ENCODE measurements at regions not wholly inside any gene's neighbourhood (a gene's known extent, or its start where the extent isn't known, plus 50 kb on each side); places are given as distances from the start of the nearest gene placed in this dataset.

GRCh38 chr6:1022719-1023118 is 289.2 kb upstream of the FOXQ1 start:
- Histone ChIP-seq H3K9me3 (no peaks in the 10 kb centered on the region), H3K27ac (no peak overlapping the region), H3K36me3 (no peaks in the 10 kb centered on the region), H3K4me1 (no peaks in the 10 kb centered on the region), H3K27me3 (peaks cover 0 to 5% of the 10 kb centered on the region in 2 donors), H3K4me3 (no peak overlapping the region)
- intact Hi-C loops (cut with DNase I; ENCODE audit: low total_unique reads): no loop called here
- no peak for DNase-seq (ENCODE audit: low spot score in 2 of 2)
- TF ChIP-seq POLR2A (IDR thresholded peaks at IDR 0.05): no peak

GRCh38 chr6:1020837-1021236 is 291.1 kb upstream of the FOXQ1 start:
- Histone ChIP-seq H3K27me3 (peaks cover 0 to 5% of the 10 kb centered on the region in 2 donors), H3K4me1 (no peaks in the 10 kb centered on the region), H3K27ac (no peak overlapping the region), H3K9me3 (no peaks in the 10 kb centered on the region), H3K4me3 (no peak overlapping the region), H3K36me3 (no peaks in the 10 kb centered on the region)
- DNase-seq (ENCODE audit: low spot score in 2 of 2): no peak
- TF ChIP-seq CTCF (IDR thresholded peaks at IDR 0.05) (no peak), POLR2AphosphoS5 (IDR thresholded peaks at IDR 0.05) (no peak), POLR2A (IDR thresholded peaks at IDR 0.05) (no peak)
- intact Hi-C loops (cut with DNase I; ENCODE audit: low total_unique reads): no loop called here

- no peaks in the 10 kb centered on the region for H3K36me3 ChIP-seq
- no peak overlapping the region for H3K4me3 ChIP-seq
- intact Hi-C loops (cut with DNase I; ENCODE audit: low total_unique reads): no loop called here
These were observed 291.8 kb upstream of the FOXQ1 start for GRCh38 chr6:1020133-1020532.

GRCh38 chr6:1018041-1018440 is 293.9 kb upstream of the FOXQ1 start:
- no peak for DNase-seq (ENCODE audit: low spot score in 2 of 2)
- peaks cover 0 to 5% of the 10 kb centered on the region in 2 donors for H3K27me3 ChIP-seq
- H3K4me1 ChIP-seq: no peaks in the 10 kb centered on the region
- H3K27ac ChIP-seq: no peak overlapping the region
- intact Hi-C loops (cut with DNase I; ENCODE audit: low total_unique reads): no loop called here
- H3K4me3 ChIP-seq: no peak overlapping the region
- no peaks in the 10 kb centered on the region for H3K9me3 ChIP-seq
- H3K36me3 ChIP-seq: no peaks in the 10 kb centered on the region
- no peak for TF ChIP-seq POLR2AphosphoS5 (IDR thresholded peaks at IDR 0.05)
- TF ChIP-seq CTCF (IDR thresholded peaks at IDR 0.05): no peak
- TF ChIP-seq POLR2A (IDR thresholded peaks at IDR 0.05): no peak

More at GRCh38 chr6:1020133-1020532, 291.8 kb upstream of the FOXQ1 start:
- TF ChIP-seq POLR2A (IDR thresholded peaks at IDR 0.05) (no peak), CTCF (IDR thresholded peaks at IDR 0.05) (no peak), POLR2AphosphoS5 (IDR thresholded peaks at IDR 0.05) (no peak)
- peaks cover 0 to 5% of the 10 kb centered on the region in 2 donors for H3K27me3 ChIP-seq
- no peak overlapping the region for H3K27ac ChIP-seq
- no peaks in the 10 kb centered on the region for H3K4me1 ChIP-seq
- DNase-seq (ENCODE audit: low spot score in 2 of 2): no peak
- no peaks in the 10 kb centered on the region for H3K9me3 ChIP-seq

GRCh38 chr6:1016329-1017302 is 295.3 kb upstream of the FOXQ1 start:
- H3K27me3 ChIP-seq: peaks cover 0 to 8% of the 10 kb centered on the region in 2 donors
- H3K9me3 ChIP-seq: no peaks in the 10 kb centered on the region
- no peaks in the 10 kb centered on the region for H3K4me1 ChIP-seq
- no peak overlapping the region for H3K27ac ChIP-seq
- TF ChIP-seq POLR2AphosphoS5 (IDR thresholded peaks at IDR 0.05): no peak
- H3K36me3 ChIP-seq: no peaks in the 10 kb centered on the region
- no peak for DNase-seq (ENCODE audit: low spot score in 2 of 2)
- intact Hi-C loops (cut with DNase I; ENCODE audit: low total_unique reads): no loop called here
- H3K4me3 ChIP-seq: no peak overlapping the region

- intact Hi-C loops (cut with DNase I; ENCODE audit: low total_unique reads): no loop called here
- H3K4me1 ChIP-seq: no peaks in the 10 kb centered on the region
- DNase-seq (ENCODE audit: low spot score in 2 of 2): no peak
These were observed 296.1 kb upstream of the FOXQ1 start for GRCh38 chr6:1015825-1016224.

More at GRCh38 chr6:1015825-1016224, 296.1 kb upstream of the FOXQ1 start:
- H3K36me3 ChIP-seq: no peaks in the 10 kb centered on the region
- no peak overlapping the region for H3K27ac ChIP-seq
- TF ChIP-seq POLR2AphosphoS5 (IDR thresholded peaks at IDR 0.05) (no peak), CTCF (IDR thresholded peaks at IDR 0.05) (no peak), POLR2A (IDR thresholded peaks at IDR 0.05) (no peak)
- peaks cover 0 to 6% of the 10 kb centered on the region in 2 donors for H3K27me3 ChIP-seq
- H3K9me3 ChIP-seq: no peaks in the 10 kb centered on the region
- H3K4me3 ChIP-seq: no peak overlapping the region

All from breast epithelium (tissue), 4 donors.